IPS-18a (cell line): ENCODE measurements at regions not wholly inside any gene's neighbourhood (a gene's known extent, or its start where the extent isn't known, plus 50 kb on each side); places are given as distances from the start of the nearest gene placed in this dataset.

Experiments used
- H3K27ac ChIP-seq: one replicate; pipeline ENCODE4 v1.5.1; 2013; ENCODE audit warnings: low read length
- H3K27me3 ChIP-seq: one replicate; pipeline ENCODE4 v1.6.1; 2013; ENCODE audit warnings: mild to moderate bottlenecking, low read length; ENCODE audit not compliant: control insufficient read depth, insufficient read depth
- H3K36me3 ChIP-seq: one replicate; pipeline ENCODE4 v1.6.1; 2013; ENCODE audit warnings: low read depth, low read length; ENCODE audit not compliant: control insufficient read depth
- H3K4me1 ChIP-seq: one replicate; pipeline ENCODE4 v1.6.1; 2013; ENCODE audit warnings: low read depth, low read length; ENCODE audit not compliant: control insufficient read depth
- H3K4me3 ChIP-seq: one replicate; pipeline ENCODE4 v1.5.1; 2013; ENCODE audit warnings: low read length
- H3K9ac ChIP-seq: one replicate; pipeline ENCODE4 v1.6.1; 2013; ENCODE audit warnings: mild to moderate bottlenecking, low read length, moderate library complexity
- H3K9me3 ChIP-seq: one replicate; pipeline ENCODE4 v1.6.1; 2013; ENCODE audit warnings: low read depth, low read length; ENCODE audit not compliant: control insufficient read depth

- Histone ChIP-seq H3K9me3 (no peaks in the 10 kb centered on the region), H3K27ac (no peak overlapping the region), H3K4me3 (no peak overlapping the region), H3K9ac (no peak overlapping the region), H3K36me3 (no peaks in the 10 kb centered on the region), H3K27me3 (no peaks in the 10 kb centered on the region), H3K4me1 (peaks cover 13% of the 10 kb centered on the region)
These were observed 122.9 kb upstream of the ZNF366 start for GRCh38 chr5:72630081-72630480.

GRCh38 chr5:72628771-72629371 is 121.7 kb upstream of the ZNF366 start:
- no peak overlapping the region for H3K4me3 ChIP-seq
- H3K9me3 ChIP-seq, result no peaks in the 10 kb centered on the region
- H3K27me3 ChIP-seq, result no peaks in the 10 kb centered on the region
- no peak overlapping the region for H3K9ac ChIP-seq
- H3K36me3 ChIP-seq, result no peaks in the 10 kb centered on the region
- peaks cover 4% of the 10 kb centered on the region for H3K4me1 ChIP-seq
- no peak overlapping the region for H3K27ac ChIP-seq

GRCh38 chr5:72625332-72625731 is 118.1 kb upstream of the ZNF366 start:
- H3K27me3 ChIP-seq, result no peaks in the 10 kb centered on the region
- no peak overlapping the region for H3K27ac ChIP-seq
- no peak overlapping the region for H3K9ac ChIP-seq
- no peak overlapping the region for H3K4me3 ChIP-seq
- H3K36me3 ChIP-seq, result no peaks in the 10 kb centered on the region
- no peaks in the 10 kb centered on the region for H3K4me1 ChIP-seq
- H3K9me3 ChIP-seq, result no peaks in the 10 kb centered on the region

GRCh38 chr5:72624641-72625236 is 117.5 kb upstream of the ZNF366 start:
- H3K36me3 ChIP-seq, result no peaks in the 10 kb centered on the region
- no peaks in the 10 kb centered on the region for H3K9me3 ChIP-seq
- H3K27ac ChIP-seq, result no peak overlapping the region
- peaks cover 2% of the 10 kb centered on the region for H3K4me1 ChIP-seq
- H3K4me3 ChIP-seq, result no peak overlapping the region
- H3K9ac ChIP-seq, result no peak overlapping the region
- H3K27me3 ChIP-seq, result no peaks in the 10 kb centered on the region

- Histone ChIP-seq H3K4me1 (peaks cover 10% of the 10 kb centered on the region), H3K4me3 (no peak overlapping the region), H3K27me3 (no peaks in the 10 kb centered on the region)
These were observed 116.7 kb upstream of the ZNF366 start for GRCh38 chr5:72623936-72624335.

GRCh38 chr5:72623323-72623722 is 116.1 kb upstream of the ZNF366 start:
- H3K9me3 ChIP-seq, result no peaks in the 10 kb centered on the region
- no peak overlapping the region for H3K9ac ChIP-seq
- no peaks in the 10 kb centered on the region for H3K36me3 ChIP-seq
- no peaks in the 10 kb centered on the region for H3K27me3 ChIP-seq
- no peak overlapping the region for H3K27ac ChIP-seq
- H3K4me3 ChIP-seq, result no peak overlapping the region
- H3K4me1 ChIP-seq, result peaks cover 13% of the 10 kb centered on the region

More at GRCh38 chr5:72623936-72624335, 116.7 kb upstream of the ZNF366 start:
- no peaks in the 10 kb centered on the region for H3K9me3 ChIP-seq
- no peaks in the 10 kb centered on the region for H3K36me3 ChIP-seq
- H3K27ac ChIP-seq, result no peak overlapping the region
- H3K9ac ChIP-seq, result no peak overlapping the region

- Histone ChIP-seq H3K27ac (no peak overlapping the region), H3K4me3 (no peak overlapping the region), H3K9me3 (no peaks in the 10 kb centered on the region), H3K9ac (no peak overlapping the region), H3K4me1 (peaks cover 13% of the 10 kb centered on the region), H3K36me3 (no peaks in the 10 kb centered on the region), H3K27me3 (no peaks in the 10 kb centered on the region)
These were observed 115.1 kb upstream of the ZNF366 start for GRCh38 chr5:72622170-72622760.

GRCh38 chr5:72621576-72621975 is 114.4 kb upstream of the ZNF366 start:
- Histone ChIP-seq H3K4me1 (peaks cover 13% of the 10 kb centered on the region), H3K9ac (no peak overlapping the region), H3K36me3 (no peaks in the 10 kb centered on the region), H3K9me3 (no peaks in the 10 kb centered on the region), H3K27ac (no peak overlapping the region), H3K4me3 (no peak overlapping the region), H3K27me3 (no peaks in the 10 kb centered on the region)

GRCh38 chr5:72619677-72620076 is 112.5 kb upstream of the ZNF366 start:
- no peak overlapping the region for H3K27ac ChIP-seq
- no peaks in the 10 kb centered on the region for H3K36me3 ChIP-seq
- H3K4me3 ChIP-seq, result no peak overlapping the region
- no peak overlapping the region for H3K9ac ChIP-seq
- H3K9me3 ChIP-seq, result no peaks in the 10 kb centered on the region
- H3K4me1 ChIP-seq, result peaks cover 13% of the 10 kb centered on the region
- H3K27me3 ChIP-seq, result no peaks in the 10 kb centered on the region

GRCh38 chr5:72619251-72619650 is 112.0 kb upstream of the ZNF366 start:
- H3K4me3 ChIP-seq, result no peak overlapping the region
- no peak overlapping the region for H3K27ac ChIP-seq
- no peaks in the 10 kb centered on the region for H3K36me3 ChIP-seq
- H3K4me1 ChIP-seq, result peaks cover 13% of the 10 kb centered on the region
- no peaks in the 10 kb centered on the region for H3K9me3 ChIP-seq
- H3K27me3 ChIP-seq, result no peaks in the 10 kb centered on the region
- H3K9ac ChIP-seq, result no peak overlapping the region

- Histone ChIP-seq H3K9me3 (no peaks in the 10 kb centered on the region), H3K4me3 (no peak overlapping the region), H3K9ac (no peak overlapping the region), H3K4me1 (peaks cover 13% of the 10 kb centered on the region), H3K27ac (no peak overlapping the region), H3K27me3 (no peaks in the 10 kb centered on the region), H3K36me3 (no peaks in the 10 kb centered on the region)
These were observed 111.5 kb upstream of the ZNF366 start for GRCh38 chr5:72618708-72619107.

- Histone ChIP-seq H3K4me3 (no peak overlapping the region), H3K36me3 (no peaks in the 10 kb centered on the region), H3K27me3 (no peaks in the 10 kb centered on the region), H3K27ac (no peak overlapping the region), H3K9me3 (no peaks in the 10 kb centered on the region), H3K9ac (no peak overlapping the region), H3K4me1 (peaks cover 23% of the 10 kb centered on the region)
These were observed 107.9 kb upstream of the ZNF366 start for GRCh38 chr5:72615061-72615460.
